ENCODE measurements at regions not wholly inside any gene's neighbourhood (a gene's known extent, or its start where the extent isn't known, plus 50 kb on each side); places are given as distances from the start of the nearest gene placed in this dataset.

DNA sequence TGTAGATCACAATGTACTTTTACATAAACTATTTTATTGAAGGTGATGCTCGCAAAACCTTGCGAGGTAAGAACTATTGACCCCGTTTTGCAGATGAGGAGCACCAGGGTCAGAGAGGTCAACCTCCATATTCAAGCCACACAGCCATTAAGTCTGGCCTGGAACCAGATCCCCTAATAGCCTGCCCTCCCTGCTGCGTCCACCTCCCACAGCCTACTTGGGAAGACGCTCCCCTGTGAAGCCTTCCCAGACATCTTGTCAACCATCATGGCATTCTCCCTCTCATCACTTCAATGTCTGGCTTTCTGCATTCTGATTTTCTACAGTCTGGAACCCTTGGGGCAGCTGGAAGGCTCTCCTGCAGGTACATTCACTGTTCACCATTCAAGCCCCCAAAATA lies 101.0 kb downstream of the TTC32 start:
- no peak for TF ChIP-seq FOXM1 (CRISPR knock-in tag; IDR thresholded peaks at IDR 0.05)
- no peak for TF ChIP-seq HNRNPUL1 (IDR thresholded peaks at IDR 0.05; ENCODE audit: low read depth, low read length)
- no peak for TF ChIP-seq EZH2 (conservative IDR thresholded peaks at IDR 0.05; ENCODE audit: low read depth, low read length)
- TF ChIP-seq, protein P1, sequence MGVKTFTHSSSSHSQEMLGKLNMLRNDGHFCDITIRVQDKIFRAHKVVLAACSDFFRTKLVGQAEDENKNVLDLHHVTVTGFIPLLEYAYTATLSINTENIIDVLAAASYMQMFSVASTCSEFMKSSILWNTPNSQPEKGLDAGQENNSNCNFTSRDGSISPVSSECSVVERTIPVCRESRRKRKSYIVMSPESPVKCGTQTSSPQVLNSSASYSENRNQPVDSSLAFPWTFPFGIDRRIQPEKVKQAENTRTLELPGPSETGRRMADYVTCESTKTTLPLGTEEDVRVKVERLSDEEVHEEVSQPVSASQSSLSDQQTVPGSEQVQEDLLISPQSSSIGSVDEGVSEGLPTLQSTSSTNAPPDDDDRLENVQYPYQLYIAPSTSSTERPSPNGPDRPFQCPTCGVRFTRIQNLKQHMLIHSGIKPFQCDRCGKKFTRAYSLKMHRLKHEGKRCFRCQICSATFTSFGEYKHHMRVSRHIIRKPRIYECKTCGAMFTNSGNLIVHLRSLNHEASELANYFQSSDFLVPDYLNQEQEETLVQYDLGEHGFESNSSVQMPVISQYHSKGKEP (CRISPR knock-in tag; IDR thresholded peaks at IDR 0.05), result no peak
- TF ChIP-seq BRCA1 (CRISPR knock-in tag; IDR thresholded peaks at IDR 0.05), result no peak
- no peak for TF ChIP-seq HNRNPLL (IDR thresholded peaks at IDR 0.05; ENCODE audit: low read depth, low read length, poor library complexity, severe bottlenecking)
- no peak for TF ChIP-seq ZBTB8A (CRISPR knock-in tag; IDR thresholded peaks at IDR 0.05; ENCODE audit: borderline replicate concordance, low read depth)
- no peak for TF ChIP-seq ZNF253 (CRISPR knock-in tag; IDR thresholded peaks at IDR 0.05; ENCODE audit: borderline replicate concordance)
- TF ChIP-seq MAZ (IDR thresholded peaks at IDR 0.05; ENCODE audit: borderline replicate concordance, low read depth, low read length), result no peak
- no peak for TF ChIP-seq MAZ (CRISPR knock-in tag; IDR thresholded peaks at IDR 0.05; ENCODE audit: low read depth)
- TF ChIP-seq, protein P2, sequence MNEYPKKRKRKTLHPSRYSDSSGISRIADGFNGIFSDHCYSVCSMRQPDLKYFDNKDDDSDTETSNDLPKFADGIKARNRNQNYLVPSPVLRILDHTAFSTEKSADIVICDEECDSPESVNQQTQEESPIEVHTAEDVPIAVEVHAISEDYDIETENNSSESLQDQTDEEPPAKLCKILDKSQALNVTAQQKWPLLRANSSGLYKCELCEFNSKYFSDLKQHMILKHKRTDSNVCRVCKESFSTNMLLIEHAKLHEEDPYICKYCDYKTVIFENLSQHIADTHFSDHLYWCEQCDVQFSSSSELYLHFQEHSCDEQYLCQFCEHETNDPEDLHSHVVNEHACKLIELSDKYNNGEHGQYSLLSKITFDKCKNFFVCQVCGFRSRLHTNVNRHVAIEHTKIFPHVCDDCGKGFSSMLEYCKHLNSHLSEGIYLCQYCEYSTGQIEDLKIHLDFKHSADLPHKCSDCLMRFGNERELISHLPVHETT (CRISPR knock-in tag; conservative IDR thresholded peaks at IDR 0.05), result no peak
- TF ChIP-seq, protein P3, sequence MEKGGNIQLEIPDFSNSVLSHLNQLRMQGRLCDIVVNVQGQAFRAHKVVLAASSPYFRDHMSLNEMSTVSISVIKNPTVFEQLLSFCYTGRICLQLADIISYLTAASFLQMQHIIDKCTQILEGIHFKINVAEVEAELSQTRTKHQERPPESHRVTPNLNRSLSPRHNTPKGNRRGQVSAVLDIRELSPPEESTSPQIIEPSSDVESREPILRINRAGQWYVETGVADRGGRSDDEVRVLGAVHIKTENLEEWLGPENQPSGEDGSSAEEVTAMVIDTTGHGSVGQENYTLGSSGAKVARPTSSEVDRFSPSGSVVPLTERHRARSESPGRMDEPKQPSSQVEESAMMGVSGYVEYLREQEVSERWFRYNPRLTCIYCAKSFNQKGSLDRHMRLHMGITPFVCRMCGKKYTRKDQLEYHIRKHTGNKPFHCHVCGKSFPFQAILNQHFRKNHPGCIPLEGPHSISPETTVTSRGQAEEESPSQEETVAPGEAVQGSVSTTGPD (CRISPR knock-in tag; IDR thresholded peaks at IDR 0.05), result no peak
- TF ChIP-seq RXRA (CRISPR knock-in tag; IDR thresholded peaks at IDR 0.05), result no peak

Measured in HepG2 (cell line).